Hepatocyte (in vitro differentiated cells): ENCODE measurements at regions not wholly inside any gene's neighbourhood (a gene's known extent, or its start where the extent isn't known, plus 50 kb on each side); places are given as distances from the start of the nearest gene placed in this dataset.

Experiments used
- EZH2 ChIP-seq: fragments of 200-600 bp; sonication (generic); IDR thresholded peaks from 2 replicates; pipeline ENCODE4 v1.6.1; 2016; ENCODE audit warnings: antibody characterized with exemption, mild to moderate bottlenecking, borderline replicate concordance
- TF ChIP-seq, protein P1 (sequence below): fragments of 200-600 bp; sonication (generic); IDR thresholded peaks from 2 replicates; pipeline ENCODE4 v1.5.1; 2016; ENCODE audit warnings: antibody characterized with exemption, mild to moderate bottlenecking; ENCODE audit not compliant: poor library complexity

DNA sequence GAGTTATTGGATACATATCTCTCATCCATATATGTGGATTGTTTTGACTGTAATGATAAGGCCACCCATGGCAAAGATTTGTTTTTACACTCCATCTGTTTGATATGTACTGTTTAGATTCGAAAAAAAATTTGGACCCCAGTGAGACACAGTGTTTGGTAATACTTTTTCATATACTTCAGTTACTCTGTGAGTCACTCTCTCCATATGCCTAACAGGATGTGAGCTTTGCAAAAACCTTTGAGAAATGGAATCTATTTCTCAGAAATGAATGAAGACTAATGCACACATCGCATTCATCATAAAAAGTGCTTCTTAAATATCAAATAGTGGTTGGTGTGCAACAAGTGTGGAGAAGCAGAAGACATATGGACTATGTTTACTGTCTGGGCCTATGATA is 781.5 kb downstream of the SLC6A15 start:
- TF ChIP-seq, protein P1, sequence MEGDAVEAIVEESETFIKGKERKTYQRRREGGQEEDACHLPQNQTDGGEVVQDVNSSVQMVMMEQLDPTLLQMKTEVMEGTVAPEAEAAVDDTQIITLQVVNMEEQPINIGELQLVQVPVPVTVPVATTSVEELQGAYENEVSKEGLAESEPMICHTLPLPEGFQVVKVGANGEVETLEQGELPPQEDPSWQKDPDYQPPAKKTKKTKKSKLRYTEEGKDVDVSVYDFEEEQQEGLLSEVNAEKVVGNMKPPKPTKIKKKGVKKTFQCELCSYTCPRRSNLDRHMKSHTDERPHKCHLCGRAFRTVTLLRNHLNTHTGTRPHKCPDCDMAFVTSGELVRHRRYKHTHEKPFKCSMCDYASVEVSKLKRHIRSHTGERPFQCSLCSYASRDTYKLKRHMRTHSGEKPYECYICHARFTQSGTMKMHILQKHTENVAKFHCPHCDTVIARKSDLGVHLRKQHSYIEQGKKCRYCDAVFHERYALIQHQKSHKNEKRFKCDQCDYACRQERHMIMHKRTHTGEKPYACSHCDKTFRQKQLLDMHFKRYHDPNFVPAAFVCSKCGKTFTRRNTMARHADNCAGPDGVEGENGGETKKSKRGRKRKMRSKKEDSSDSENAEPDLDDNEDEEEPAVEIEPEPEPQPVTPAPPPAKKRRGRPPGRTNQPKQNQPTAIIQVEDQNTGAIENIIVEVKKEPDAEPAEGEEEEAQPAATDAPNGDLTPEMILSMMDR: no peak
- no peak for TF ChIP-seq EZH2
